GM19455 (cell line): ENCODE measurements at regions not wholly inside any gene's neighbourhood (a gene's known extent, or its start where the extent isn't known, plus 50 kb on each side); places are given as distances from the start of the nearest gene placed in this dataset.
"Not testable (repeated sequence)": the region's sequence is repeated elsewhere in the genome, so short reads cannot be mapped to it uniquely, and the experiment has no call there.

Experiments
- ATAC-seq: cut with Tn5 transposase; IDR thresholded peaks from one replicate; pipeline ENCODE4 v1.9.1; 2021; ENCODE audit not compliant: unreplicated experiment

GRCh38 chr13:87736849-87737385, 65.7 kb downstream of the SLITRK5 start:
- no peak for ATAC-seq

DNA sequence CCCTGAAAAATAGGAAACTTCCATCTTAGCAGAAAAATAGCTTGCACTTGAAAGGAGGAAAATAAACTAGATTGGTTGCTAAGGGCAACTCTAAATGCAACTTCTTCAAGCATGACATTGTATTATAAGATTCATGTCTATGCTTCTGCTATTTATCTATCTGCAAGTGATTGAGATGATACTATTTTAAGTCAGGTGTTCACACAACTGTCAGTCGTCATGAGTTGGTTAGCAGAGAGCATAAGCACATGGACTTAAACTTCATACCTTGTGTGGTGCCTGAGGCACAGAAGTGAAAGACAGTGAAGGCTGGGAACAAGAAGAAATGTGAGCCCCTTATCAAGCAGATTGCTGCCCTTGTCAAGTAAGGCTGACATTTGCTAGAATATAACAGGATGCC, 82.9 kb downstream of the SLITRK5 start:
- no peak for ATAC-seq

DNA sequence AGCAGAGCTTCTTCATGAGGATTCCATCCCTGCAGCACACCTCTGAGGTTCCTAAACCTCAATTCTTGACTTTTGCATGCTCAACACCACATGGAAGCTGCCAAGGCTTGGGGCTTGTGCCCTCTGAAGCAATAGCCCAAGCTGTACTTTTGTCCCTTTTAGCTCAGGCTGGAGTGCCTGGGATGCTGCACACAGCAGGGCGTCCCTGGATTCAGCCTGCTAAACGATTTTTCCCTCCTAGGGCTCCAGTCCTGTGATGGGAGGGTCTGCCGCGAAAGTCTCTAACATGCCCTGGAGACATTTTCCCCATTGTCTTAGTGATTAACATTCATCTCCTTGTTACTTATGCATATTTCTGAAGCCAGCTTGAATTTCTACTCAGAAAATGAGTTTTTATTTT, 98.3 kb downstream of the SLITRK5 start:
- no peak for ATAC-seq

DNA sequence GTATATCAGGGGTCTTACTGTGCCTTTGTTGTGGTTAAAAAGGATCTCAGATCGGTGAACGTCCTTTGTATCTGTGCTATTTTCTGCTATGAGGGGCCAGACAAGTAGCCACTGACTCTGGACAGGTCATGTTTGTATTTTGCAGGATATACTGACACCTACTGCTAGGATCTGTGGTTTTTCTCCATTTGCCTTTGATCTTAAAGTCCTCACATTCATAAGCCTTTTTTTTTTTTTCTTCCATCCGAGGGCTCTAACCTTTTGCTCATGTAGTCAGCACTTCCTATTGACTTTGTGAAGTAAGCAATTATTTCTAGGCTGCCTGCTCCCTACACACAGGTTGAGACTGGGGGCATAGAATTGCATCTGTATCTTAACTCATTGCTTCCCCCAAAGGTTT, 106.2 kb downstream of the SLITRK5 start:
- no peak for ATAC-seq

- no peak for ATAC-seq
Measured at GRCh38 chr13:87778128-87778527, 107.0 kb downstream of the SLITRK5 start.

DNA sequence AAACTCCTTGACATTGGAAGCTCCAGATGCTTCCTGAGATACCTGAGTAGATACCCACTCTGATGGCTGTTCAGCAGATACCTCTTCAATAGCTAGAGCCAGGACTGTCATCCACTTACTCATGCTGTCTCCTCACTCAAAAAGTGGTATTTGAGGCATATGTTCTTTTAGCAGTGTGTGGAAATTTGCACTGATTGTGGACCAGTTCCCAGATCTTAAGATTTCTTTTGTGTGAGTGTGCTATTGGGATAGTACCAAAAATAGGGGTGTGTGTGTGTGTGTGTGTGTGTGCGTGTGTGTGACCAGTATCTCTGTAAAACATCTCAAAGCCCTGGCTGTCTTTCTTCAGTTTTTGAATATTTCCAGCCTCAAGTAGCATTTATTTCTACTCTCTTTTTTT, 108.3 kb downstream of the SLITRK5 start:
- no peak for ATAC-seq

- no peak for ATAC-seq
Measured at GRCh38 chr13:87783366-87783765, 112.2 kb downstream of the SLITRK5 start.

DNA sequence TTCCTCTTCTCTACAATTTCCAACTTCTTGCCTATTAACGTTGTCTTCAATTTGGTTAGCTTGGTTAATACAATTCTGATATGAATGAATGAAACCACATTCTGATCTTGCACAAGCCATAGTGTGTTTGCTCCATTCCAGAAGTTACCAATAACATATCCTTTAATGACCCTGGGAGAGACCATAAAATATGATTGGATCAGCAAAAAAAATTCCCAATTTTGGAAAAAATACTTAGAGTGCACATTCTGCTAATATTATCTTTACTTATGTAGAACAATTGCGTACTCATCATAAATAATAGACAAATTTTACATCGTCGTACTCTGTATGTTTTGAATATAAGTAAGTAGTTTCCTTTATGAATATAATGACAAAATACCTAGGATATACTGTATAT, 117.2 kb downstream of the SLITRK5 start:
- ATAC-seq: no peak

GRCh38 chr13:87792878-87793277, 121.7 kb downstream of the SLITRK5 start:
- no peak for ATAC-seq

DNA sequence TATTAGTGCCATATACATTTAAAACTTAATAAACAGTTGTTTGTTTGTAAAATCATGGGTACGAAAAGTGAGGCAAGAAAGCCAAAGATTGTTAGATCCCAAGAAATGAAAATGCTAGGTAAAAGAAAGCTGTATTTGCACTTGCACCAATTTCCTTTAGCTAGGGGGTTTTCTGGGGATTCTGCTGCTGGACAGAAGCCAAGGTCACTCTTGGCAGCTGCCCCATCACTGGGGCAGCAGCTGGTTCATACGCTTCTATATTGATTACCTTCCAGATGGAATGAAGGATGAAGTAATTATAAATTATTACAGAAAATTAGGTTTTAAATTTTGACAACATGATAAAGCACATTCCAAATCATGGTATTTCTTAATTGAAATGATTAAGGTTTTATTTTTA, 127.4 kb downstream of the SLITRK5 start:
- no peak for ATAC-seq

- ATAC-seq: no peak
Measured at GRCh38 chr13:87810391-87810801, 139.2 kb downstream of the SLITRK5 start.

- ATAC-seq: no peak
Measured at GRCh38 chr13:87810920-87811344, 139.8 kb downstream of the SLITRK5 start.

GRCh38 chr13:87814403-87814802, 143.2 kb downstream of the SLITRK5 start:
- ATAC-seq: no peak

GRCh38 chr13:87820241-87820640, 149.1 kb downstream of the SLITRK5 start:
- no peak for ATAC-seq

- no peak for ATAC-seq
Measured at GRCh38 chr13:87821512-87821911, 150.3 kb downstream of the SLITRK5 start.

DNA sequence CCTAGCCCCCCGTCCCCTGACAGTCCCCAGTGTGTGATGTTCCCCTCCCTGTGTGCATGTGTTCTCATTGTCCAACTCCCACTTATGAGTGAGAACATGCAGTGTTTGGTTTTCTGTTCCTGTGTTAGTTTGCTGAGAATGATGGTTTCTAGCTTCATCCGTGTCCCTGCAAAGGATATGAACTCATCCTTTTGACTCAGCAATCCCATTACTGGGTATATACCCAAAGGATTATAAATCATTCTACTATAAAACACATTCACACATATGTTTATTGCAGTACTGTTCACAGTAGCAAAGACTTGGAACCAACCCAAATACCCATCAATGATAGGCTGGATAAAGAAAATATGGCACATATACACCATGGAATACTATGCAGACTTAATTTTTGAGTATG, 155.1 kb downstream of the SLITRK5 start:
- not testable (repeated sequence) for ATAC-seq

GRCh38 chr13:87827479-87827878, 156.3 kb downstream of the SLITRK5 start:
- no peak for ATAC-seq

DNA sequence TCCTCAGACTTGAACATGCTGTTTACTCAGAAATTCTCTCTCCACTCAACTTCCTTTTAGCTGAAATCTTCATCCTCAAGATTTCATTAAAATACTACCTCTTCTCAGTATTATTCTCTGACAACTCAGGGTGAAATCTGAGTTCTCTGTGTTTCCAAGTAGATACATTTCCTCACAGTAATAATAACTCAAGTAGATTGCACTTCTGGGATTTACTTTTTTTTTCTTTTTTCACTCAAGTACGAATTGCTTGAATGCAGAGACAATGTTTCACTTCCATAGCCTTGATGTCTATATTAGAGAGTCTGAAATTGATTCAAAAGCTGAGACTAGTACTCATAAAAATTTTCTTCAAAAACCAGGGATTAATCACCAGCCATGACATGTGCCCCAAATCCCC, 166.4 kb downstream of the SLITRK5 start:
- ATAC-seq: no peak

- ATAC-seq: no peak
Measured at GRCh38 chr13:87837946-87838345, 166.8 kb downstream of the SLITRK5 start.

DNA sequence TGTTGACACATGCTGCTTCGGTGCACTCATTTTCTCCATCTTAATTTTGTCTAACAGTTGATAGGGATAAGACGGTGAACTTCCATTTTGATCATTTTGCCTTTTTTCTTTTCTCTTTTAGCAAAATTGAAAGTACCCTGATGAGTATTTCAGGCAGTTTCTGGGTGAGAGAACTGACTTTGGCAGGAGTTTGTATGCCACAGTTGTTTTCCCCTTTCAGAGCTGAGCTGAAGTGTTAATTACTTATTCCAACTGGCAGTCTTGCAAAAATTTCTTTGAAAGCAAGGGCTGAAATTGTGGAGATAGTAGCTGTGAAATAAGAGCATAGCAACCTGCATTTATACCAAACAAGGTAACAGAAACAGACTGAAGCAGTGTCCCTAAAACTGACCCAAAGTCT, 180.2 kb downstream of the SLITRK5 start:
- no peak for ATAC-seq

GRCh38 chr13:87855553-87855952, 184.4 kb downstream of the SLITRK5 start:
- no peak for ATAC-seq

DNA sequence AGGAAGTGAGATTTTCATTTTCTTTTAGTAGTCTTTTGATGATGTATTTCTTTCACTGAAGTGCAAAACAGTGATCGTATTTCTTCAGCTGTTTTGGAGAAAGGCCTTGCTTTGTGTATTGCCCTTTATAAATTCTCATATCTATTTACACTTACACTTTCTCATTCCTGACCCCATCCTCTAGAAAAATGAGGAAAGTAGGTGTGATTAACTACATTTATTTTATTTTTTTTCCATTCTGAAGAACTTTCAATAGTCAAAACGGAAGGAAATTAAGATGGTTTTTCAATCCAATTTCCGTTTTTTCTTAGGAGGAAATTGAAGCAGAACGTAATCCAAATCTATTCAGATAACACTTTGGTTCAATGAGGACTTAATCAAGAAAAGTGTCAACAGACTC, 188.1 kb downstream of the SLITRK5 start:
- no peak for ATAC-seq

DNA sequence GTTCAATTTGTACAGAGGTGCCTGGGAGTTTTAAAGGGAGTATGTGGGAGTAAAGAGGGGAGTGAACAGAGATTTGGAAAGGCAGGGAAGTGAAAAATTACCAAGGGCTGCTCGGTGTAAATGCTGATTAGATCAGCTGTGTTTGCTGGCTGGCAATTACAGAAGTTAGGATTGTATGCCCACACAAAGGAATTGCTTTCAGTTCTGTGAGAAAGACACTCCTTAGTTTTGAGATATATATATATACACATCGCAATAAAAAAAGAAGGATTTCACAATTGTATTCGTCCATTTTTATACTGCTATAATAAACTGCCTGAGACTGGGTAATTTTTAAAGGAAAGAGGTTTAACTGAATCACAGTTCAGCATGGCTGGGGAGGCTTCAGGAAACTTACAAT, 196.3 kb downstream of the SLITRK5 start:
- no peak for ATAC-seq

GRCh38 chr13:87868731-87869130, 197.6 kb downstream of the SLITRK5 start:
- ATAC-seq: no peak
